PC-3 (cell line): ENCODE measurements at regions not wholly inside any gene's neighbourhood (a gene's known extent, or its start where the extent isn't known, plus 50 kb on each side); places are given as distances from the start of the nearest gene placed in this dataset.

Experiments used
- ATAC-seq: fragments of 200-7000 bp; cut with Tn5 transposase; 2 replicates; pipeline ENCODE4 v1.9.1; 2020; ENCODE audit warnings: mild to moderate bottlenecking, moderate library complexity
- BruUV-seq: library from RNA; stranded (reverse); fragments of 400-500 nt; replicated peaks from 2 replicates; lab custom pipeline; 2021; lab: Mats Ljungman, UMichigan
- CTCF ChIA-PET: fragments of 300-600 bp; sonication (Branson Sonifier 250); formaldehyde crosslinking; loops from one replicate; lab custom pipeline; 2022; ENCODE audit warnings: antibody characterized with exemption; lab: Charles Lee
- POLR2A ChIA-PET: fragments of 300-600 bp; sonication (Branson Sonifier 250); formaldehyde crosslinking; loops from one replicate; lab custom pipeline; 2022; ENCODE audit warnings: antibody characterized with exemption; ENCODE audit not compliant: unreplicated experiment; lab: Charles Lee
- DNase-seq: peaks from one replicate; pipeline ENCODE4 v3.0.0-alpha.2; 2015
- H2AFZ ChIP-seq: fragments of 300-600 bp; sonication (generic); 2 replicates; pipeline ENCODE4 v1.6.0; 2016; ENCODE audit warnings: antibody characterized with exemption, low read length
- H3F3A ChIP-seq: fragments of 300-600 bp; sonication (generic); one replicate; pipeline ENCODE4 v1.6.0; 2017; ENCODE audit warnings: antibody characterized with exemption, low read length, control low read depth, mild to moderate bottlenecking; ENCODE audit not compliant: unreplicated experiment
- H3K27ac ChIP-seq: fragments of 300-600 bp; sonication (generic); 2 replicates; pipeline ENCODE4 v1.5.1; 2016; ENCODE audit warnings: mild to moderate bottlenecking, low read length
- H3K27me3 ChIP-seq: fragments of 300-600 bp; sonication (generic); 2 replicates; pipeline ENCODE4 v1.6.1; 2016; ENCODE audit warnings: low read length, mixed read lengths
- H3K36me3 ChIP-seq: fragments of 300-600 bp; sonication (generic); 2 replicates; pipeline ENCODE4 v1.6.1; 2016; ENCODE audit warnings: low read depth, mixed run types, low read length, mixed read lengths
- H3K4me1 ChIP-seq: fragments of 300-600 bp; sonication (generic); 2 replicates; pipeline ENCODE4 v1.5.1; 2016; ENCODE audit warnings: low read length; ENCODE audit not compliant: insufficient read depth
- H3K4me2 ChIP-seq: fragments of 300-600 bp; sonication (generic); 2 replicates; pipeline ENCODE4 v1.6.0; 2016; ENCODE audit warnings: low read length
- H3K4me3 ChIP-seq: fragments of 300-600 bp; sonication (generic); 2 replicates; pipeline ENCODE4 v1.5.1; 2016; ENCODE audit warnings: mild to moderate bottlenecking, low read length, mixed read lengths
- H3K79me2 ChIP-seq: fragments of 300-600 bp; sonication (generic); 2 replicates; pipeline ENCODE4 v1.6.1; 2017; ENCODE audit warnings: low read length, mixed read lengths
- H3K9ac ChIP-seq: fragments of 300-600 bp; sonication (generic); 2 replicates; pipeline ENCODE4 v1.6.0; 2016; ENCODE audit warnings: mild to moderate bottlenecking, low read length
- H3K9me2 ChIP-seq: fragments of 300-600 bp; sonication (generic); replicated peaks from 2 replicates; pipeline ENCODE4 v1.6.1; 2016; ENCODE audit warnings: mixed run types, low read length, mixed read lengths
- H3K9me3 ChIP-seq: fragments of 300-600 bp; sonication (generic); 2 replicates; pipeline ENCODE4 v1.6.1; 2016; ENCODE audit warnings: low read length, mixed read lengths
- H4K20me1 ChIP-seq: fragments of 300-600 bp; sonication (generic); 2 replicates; pipeline ENCODE4 v1.6.1; 2016; ENCODE audit warnings: low read length, mixed read lengths
- EZH2 ChIP-seq: fragments of 300-600 bp; sonication (generic); IDR thresholded peaks from one replicate; pipeline ENCODE4 v1.6.1; 2017; ENCODE audit warnings: antibody characterized with exemption, mild to moderate bottlenecking, low read length; ENCODE audit not compliant: unreplicated experiment
- EZH2phosphoT487 ChIP-seq: fragments of 300-600 bp; sonication (generic); IDR thresholded peaks from 2 replicates; pipeline ENCODE4 v1.6.1; 2018; ENCODE audit warnings: mild to moderate bottlenecking, antibody characterized with exemption, low read length, borderline replicate concordance
- intact Hi-C: fragments of 100-400 bp; cut with micrococcal nuclease; formaldehyde crosslinking; loops from 2 replicates; pipeline ENCODE4 v1.9.0; 2023
- TF ChIP-seq, protein P1 (sequence below): fragments of 300-600 bp; sonication (generic); conservative IDR thresholded peaks from 2 replicates; pipeline ENCODE4 v1.5.1; 2017; ENCODE audit warnings: antibody characterized with exemption, low read depth, mild to moderate bottlenecking, low read length

- no peaks in the 10 kb centered on the region for H3K36me3 ChIP-seq
- POLR2A ChIA-PET = interaction anchor here (0.6 kb wide), 1 partner anchor 423 kb away, joined by 3 read pairs; no protein-coding TSS in a partner anchor
- CTCF ChIA-PET = no interaction called here
- no TSS peak for BruUV-seq
- no peak overlapping the region for H3K4me2 ChIP-seq
- no peaks in the 10 kb centered on the region for H3F3A ChIP-seq
- no peak overlapping the region for H3K9ac ChIP-seq
- no peaks in the 10 kb centered on the region for H3K9me3 ChIP-seq
- DNase-seq = no peak
- H3K4me1 ChIP-seq = peaks cover 5% of the 10 kb centered on the region; the same call in 1 of the 2 replicates
- H3K27me3 ChIP-seq = no peaks in the 10 kb centered on the region
- intact Hi-C loops = no loop called here
- H3K4me3 ChIP-seq = no peak overlapping the region
- TF ChIP-seq, protein P1, sequence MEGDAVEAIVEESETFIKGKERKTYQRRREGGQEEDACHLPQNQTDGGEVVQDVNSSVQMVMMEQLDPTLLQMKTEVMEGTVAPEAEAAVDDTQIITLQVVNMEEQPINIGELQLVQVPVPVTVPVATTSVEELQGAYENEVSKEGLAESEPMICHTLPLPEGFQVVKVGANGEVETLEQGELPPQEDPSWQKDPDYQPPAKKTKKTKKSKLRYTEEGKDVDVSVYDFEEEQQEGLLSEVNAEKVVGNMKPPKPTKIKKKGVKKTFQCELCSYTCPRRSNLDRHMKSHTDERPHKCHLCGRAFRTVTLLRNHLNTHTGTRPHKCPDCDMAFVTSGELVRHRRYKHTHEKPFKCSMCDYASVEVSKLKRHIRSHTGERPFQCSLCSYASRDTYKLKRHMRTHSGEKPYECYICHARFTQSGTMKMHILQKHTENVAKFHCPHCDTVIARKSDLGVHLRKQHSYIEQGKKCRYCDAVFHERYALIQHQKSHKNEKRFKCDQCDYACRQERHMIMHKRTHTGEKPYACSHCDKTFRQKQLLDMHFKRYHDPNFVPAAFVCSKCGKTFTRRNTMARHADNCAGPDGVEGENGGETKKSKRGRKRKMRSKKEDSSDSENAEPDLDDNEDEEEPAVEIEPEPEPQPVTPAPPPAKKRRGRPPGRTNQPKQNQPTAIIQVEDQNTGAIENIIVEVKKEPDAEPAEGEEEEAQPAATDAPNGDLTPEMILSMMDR = no peak
- TF ChIP-seq EZH2phosphoT487 (no peak), EZH2 (no peak)
- no peak overlapping the region for H2AFZ ChIP-seq
- H3K9me2 ChIP-seq = no peaks in the 10 kb centered on the region
- no peak overlapping the region for H3K27ac ChIP-seq
- H4K20me1 ChIP-seq = no peaks in the 10 kb centered on the region
- no peaks in the 10 kb centered on the region for H3K79me2 ChIP-seq
- ATAC-seq = no peak
Observed at GRCh38 chr3:59308001-59308400, 258.2 kb upstream of the CFAP20DC start.

GRCh38 chr3:59306436-59306835 is 256.6 kb upstream of the CFAP20DC start:
- no peaks in the 10 kb centered on the region for H3K27me3 ChIP-seq
- no peaks in the 10 kb centered on the region for H3K9me3 ChIP-seq
- H3K4me3 ChIP-seq = no peak overlapping the region
- no peaks in the 10 kb centered on the region for H3K79me2 ChIP-seq
- ATAC-seq (no peak), DNase-seq (no peak)
- H3K36me3 ChIP-seq = no peaks in the 10 kb centered on the region
- H4K20me1 ChIP-seq = no peaks in the 10 kb centered on the region
- H3K4me2 ChIP-seq = no peak overlapping the region
- ChIA-PET POLR2A (no interaction called here), CTCF (no interaction called here)
- no peak for TF ChIP-seq EZH2
- TF ChIP-seq EZH2phosphoT487 = no peak
- TF ChIP-seq, protein P1 = no peak
- peaks cover 5% of the 10 kb centered on the region; the same call in 1 of the 2 replicates for H3K4me1 ChIP-seq
- H3K27ac ChIP-seq = no peak overlapping the region
- H2AFZ ChIP-seq = no peak overlapping the region
- H3K9me2 ChIP-seq = no peaks in the 10 kb centered on the region
- no peak overlapping the region for H3K9ac ChIP-seq
- BruUV-seq = no TSS peak
- intact Hi-C loops = no loop called here
- no peaks in the 10 kb centered on the region for H3F3A ChIP-seq

DNA sequence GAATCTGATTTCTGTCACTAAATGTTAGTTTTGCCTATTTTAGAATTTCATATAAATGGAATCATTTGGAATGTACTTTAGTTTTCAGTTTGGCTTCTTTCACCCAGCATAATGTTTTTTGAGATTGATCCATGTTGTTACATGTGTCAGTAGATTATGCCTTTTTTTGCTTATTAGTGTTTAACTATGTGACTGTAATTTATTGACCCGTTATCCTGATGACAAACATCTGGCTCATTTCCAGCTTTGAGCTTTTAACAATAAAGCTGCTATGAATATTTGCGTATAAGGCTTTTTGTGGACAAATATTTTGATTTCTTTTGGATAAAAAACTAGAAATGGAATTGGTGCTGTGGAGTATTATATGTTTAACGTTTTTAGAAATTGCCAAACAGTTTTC is 254.5 kb upstream of the CFAP20DC start:
- H3K27ac ChIP-seq = no peak overlapping the region
- H3K79me2 ChIP-seq = no peaks in the 10 kb centered on the region
- ChIA-PET CTCF (no interaction called here), POLR2A (no interaction called here)
- no peak overlapping the region for H3K4me2 ChIP-seq
- no peaks in the 10 kb centered on the region for H4K20me1 ChIP-seq
- H3K9me3 ChIP-seq = no peaks in the 10 kb centered on the region
- H3K36me3 ChIP-seq = no peaks in the 10 kb centered on the region
- intact Hi-C loops = no loop called here
- BruUV-seq = no TSS peak
- H3K9me2 ChIP-seq = no peaks in the 10 kb centered on the region
- H3K9ac ChIP-seq = no peak overlapping the region
- H3K4me3 ChIP-seq = no peak overlapping the region
- ATAC-seq (no peak), DNase-seq (no peak)
- H3F3A ChIP-seq = no peaks in the 10 kb centered on the region
- H3K4me1 ChIP-seq = no peaks in the 10 kb centered on the region
- H3K27me3 ChIP-seq = no peaks in the 10 kb centered on the region
- no peak for TF ChIP-seq EZH2phosphoT487
- TF ChIP-seq, protein P1 = no peak
- TF ChIP-seq EZH2 = no peak
- no peak overlapping the region for H2AFZ ChIP-seq
